K562 (cell line): ENCODE measurements at regions not wholly inside any gene's neighbourhood (a gene's known extent, or its start where the extent isn't known, plus 50 kb on each side); places are given as distances from the start of the nearest gene placed in this dataset.

Experiments
- ATAC-seq: fragments of 200-7000 bp; cut with Tn5 transposase; 3 replicates; pipeline ENCODE4 v1.9.1; 2020; ENCODE audit warnings: moderate library complexity
- BruUV-seq: library from RNA; stranded (reverse); fragments of 400-500 nt; replicated peaks from 2 replicates; lab custom pipeline; 2021; lab: Mats Ljungman, UMichigan
- CTCF ChIA-PET: fragments of 300-600 bp; formaldehyde crosslinking; extraction: SDS; loops from one replicate; lab custom pipeline; 2021; ENCODE audit warnings: low intra/inter-chr PET ratio; lab: Yijun Ruan, JAX
- POLR2A ChIA-PET: fragments of 300-600, 350-650 bp; sonication (Branson Sonifier 250); formaldehyde crosslinking; extraction: SDS; loops from one replicate; lab custom pipeline; 2021; ENCODE audit warnings: antibody characterized with exemption, inconsistent platforms; lab: Yijun Ruan, JAX
- DNase-seq, 4 experiments: peaks; one replicate each; pipeline versions ENCODE4 v3.0.0 to v3.0.0-alpha.2; 2011 to 2018; ENCODE audit warnings: low spot score in 3 of 4, mixed read lengths in 3 of 4; ENCODE audit errors: extremely low read depth in 1 of 4
- FAIRE-seq: peaks from 2 replicates; lab custom pipeline; 2011; peaks lifted over from hg19 to GRCh38; lab: Jason Lieb, UNC
- H2AFZ ChIP-seq: 2 replicates; pipeline ENCODE4 v1.6.0; 2011; ENCODE audit warnings: low read depth, low read length, control low read depth, inconsistent platforms
- H3K27ac ChIP-seq: fragments of 200-600 bp; 3 replicates; pipeline ENCODE4 v1.8.0; 2011; ENCODE audit warnings: low read depth, mild to moderate bottlenecking, control low read depth, inconsistent platforms, low read length, moderate library complexity, mixed read lengths; ENCODE audit errors: extremely low read depth
- H3K27me3 ChIP-seq, 2 experiments: fragments of 300-600 bp in 1 of 2; 2 replicates in 1 of 2; 3 replicates in 1 of 2; pipeline versions ENCODE4 v1.6.0 to v1.8.0; 2011; ENCODE audit warnings: inconsistent platforms in 2 of 2, low read length in 2 of 2, mild to moderate bottlenecking in 1 of 2, mixed read lengths in 1 of 2, moderate library complexity in 1 of 2; ENCODE audit not compliant: control insufficient read depth in 2 of 2, insufficient read depth in 2 of 2
- H3K36me3 ChIP-seq: fragments of 300-600 bp; 3 replicates; pipeline ENCODE4 v1.8.0; 2011; ENCODE audit warnings: mild to moderate bottlenecking, low read length, inconsistent platforms; ENCODE audit not compliant: control insufficient read depth, insufficient read depth
- H3K4me1 ChIP-seq, 2 experiments: fragments of 200-600 bp in 1 of 2; replicated peaks in 1 of 2; 2 replicates in 1 of 2; 3 replicates in 1 of 2; pipeline versions ENCODE4 v1.5.1 to v1.8.0; 2011; ENCODE audit warnings: inconsistent platforms in 2 of 2, low read length in 2 of 2, mild to moderate bottlenecking in 1 of 2, mixed read lengths in 1 of 2, moderate library complexity in 1 of 2; ENCODE audit not compliant: control insufficient read depth in 2 of 2, insufficient read depth in 2 of 2
- H3K4me2 ChIP-seq: 2 replicates; pipeline ENCODE4 v1.6.1; 2011; ENCODE audit warnings: low read length, control low read depth, inconsistent platforms, mixed read lengths; ENCODE audit not compliant: insufficient read depth
- H3K4me3 ChIP-seq: fragments of 200-600 bp; sonication (generic), shearing (Covaris generic); 2 replicates; pipeline ENCODE4 v1.5.1; 2016; ENCODE audit warnings: control low read depth, inconsistent platforms
- H3K79me2 ChIP-seq: fragments of 200-600 bp; 3 replicates; pipeline ENCODE4 v1.8.0; 2011; ENCODE audit warnings: low read length, inconsistent platforms; ENCODE audit not compliant: control insufficient read depth, insufficient read depth
- H3K9ac ChIP-seq, 2 experiments: 2 replicates each; pipeline versions ENCODE4 v1.6.0 to v1.6.1; 2011; ENCODE audit warnings: low read depth in 2 of 2, low read length in 2 of 2, control low read depth in 1 of 2, inconsistent platforms in 1 of 2, mild to moderate bottlenecking in 1 of 2, mixed read lengths in 1 of 2; ENCODE audit not compliant: insufficient read depth in 1 of 2
- H3K9me1 ChIP-seq: one replicate; pipeline ENCODE4 v1.6.0; 2011; ENCODE audit warnings: inconsistent platforms, mild to moderate bottlenecking, low read length, moderate library complexity; ENCODE audit not compliant: control insufficient read depth, insufficient read depth
- H3K9me3 ChIP-seq: replicated peaks from 2 replicates; pipeline ENCODE4 v1.5.1; 2011; ENCODE audit warnings: low read depth, low read length, inconsistent platforms; ENCODE audit not compliant: control insufficient read depth, insufficient read depth
- H4K20me1 ChIP-seq: replicated peaks from 2 replicates; pipeline ENCODE4 v1.6.1; 2011; ENCODE audit warnings: low read length, inconsistent platforms, mixed read lengths; ENCODE audit not compliant: control insufficient read depth, insufficient read depth
- AFF1 ChIP-seq, 2 experiments: fragments of 450-650 bp; IDR thresholded peaks; 2 replicates each; pipeline ENCODE4 v1.6.1; 2018; ENCODE audit warnings: mild to moderate bottlenecking in 2 of 2, low read depth in 1 of 2; ENCODE audit not compliant: partially characterized antibody in 2 of 2
- ASH1L ChIP-seq: fragments of 450-650 bp; IDR thresholded peaks from 2 replicates; pipeline ENCODE4 v1.6.1; 2018; ENCODE audit warnings: borderline replicate concordance, mild to moderate bottlenecking, low read depth; ENCODE audit not compliant: partially characterized antibody
- DACH1 ChIP-seq: fragments of 450-650 bp; IDR thresholded peaks from 2 replicates; pipeline ENCODE4 v1.6.1; 2018; ENCODE audit not compliant: partially characterized antibody
- DDX20 ChIP-seq: fragments of 450-650 bp; IDR thresholded peaks from 2 replicates; pipeline ENCODE4 v1.6.1; 2016; ENCODE audit warnings: missing genetic modification characterization, low read depth, mild to moderate bottlenecking, missing compliant biosample characterization, moderate library complexity
- EHMT2 ChIP-seq: fragments of 450-650 bp; IDR thresholded peaks from 2 replicates; pipeline ENCODE4 v1.6.1; 2018; ENCODE audit warnings: antibody characterized with exemption
- KAT2B ChIP-seq: IDR thresholded peaks from one replicate; pipeline ENCODE4 v1.6.1; 2012; ENCODE audit warnings: low read depth, mild to moderate bottlenecking, control low read depth, inconsistent platforms, low read length, moderate library complexity
- MAFK ChIP-seq: IDR thresholded peaks from 2 replicates; pipeline ENCODE4 v1.6.1; 2011; ENCODE audit warnings: low read length, improper control_type of control experiment
- MTA3 ChIP-seq: fragments of 450-650 bp; formaldehyde crosslinking; IDR thresholded peaks from 2 replicates; pipeline ENCODE4 v1.6.1; 2017; ENCODE audit warnings: mild to moderate bottlenecking, borderline replicate concordance
- MYNN ChIP-seq, 2 experiments: sonication (generic); formaldehyde crosslinking in 1 of 2; IDR thresholded peaks; 2 replicates each; pipeline versions ENCODE4 v1.5.0 to v1.6.1; 2016 to 2020; ENCODE audit warnings: antibody characterized with exemption in 1 of 2, missing genetic modification reagents in 1 of 2
- RBM14 ChIP-seq: fragments of 200-400 bp; formaldehyde crosslinking; IDR thresholded peaks from 2 replicates; pipeline ENCODE4 v1.6.1; 2018; ENCODE audit warnings: low read depth, mild to moderate bottlenecking, low read length, moderate library complexity, borderline replicate concordance; ENCODE audit not compliant: insufficient read depth
- TFAP4 ChIP-seq: sonication (generic); formaldehyde crosslinking; IDR thresholded peaks from 2 replicates; pipeline ENCODE4 v1.8.0; 2022; ENCODE audit warnings: missing genetic modification reagents, mild to moderate bottlenecking, moderate library complexity, borderline replicate concordance
- ZBTB2 ChIP-seq: fragments of 450-650 bp; IDR thresholded peaks from 2 replicates; pipeline ENCODE4 v1.6.1; 2016; ENCODE audit warnings: antibody characterized with exemption
- ZNF263 ChIP-seq: sonication (generic); formaldehyde crosslinking; IDR thresholded peaks from 2 replicates; pipeline ENCODE4 v1.8.0; 2022; ENCODE audit warnings: mild to moderate bottlenecking, missing genetic modification reagents, borderline replicate concordance
- ZNF274 ChIP-seq: IDR thresholded peaks from 2 replicates; pipeline ENCODE4 v1.6.1; 2011; ENCODE audit warnings: low read depth, mild to moderate bottlenecking, low read length, moderate library complexity, borderline replicate concordance
- ZNF696 ChIP-seq: fragments of 250-450 bp; sonication (Bioruptor Pico); conservative IDR thresholded peaks from 2 replicates; pipeline ENCODE4 v1.4.0; 2020; ENCODE audit warnings: mild to moderate bottlenecking, moderate library complexity
- WGBS: fragments of 100-300 bp; shearing (Covaris generic); methylation state at CpG from one replicate; pipeline ENCODE4 v1.1.6; 2016; ENCODE audit warnings: low coverage, mixed read lengths; ENCODE audit not compliant: insufficient coverage; ENCODE audit errors: missing lambda C conversion rate; 5-methylcytosine and 5-hydroxymethylcytosine counted together
- in situ Hi-C: fragments of 300-500 bp; cut with MboI; formaldehyde crosslinking; loops from 4 replicates; pipeline ENCODE4 v1.15.0; 2018; ENCODE audit warnings: inconsistent platforms, mixed read lengths
- intact Hi-C: fragments of 100-400 bp; cut with micrococcal nuclease; formaldehyde crosslinking; loops from 2 replicates; pipeline ENCODE4 v1.14.2; 2022

- ChIA-PET POLR2A (interaction anchor here (0.7 kb wide), 1 partner anchor 19 kb away, joined by 4 read pairs; no protein-coding TSS in a partner anchor), CTCF (no interaction called here)
- DNase-seq (no peak), FAIRE-seq (no peak), ATAC-seq (no peak)
- Histone ChIP-seq H4K20me1 (no peaks in the 10 kb centered on the region), H2AFZ (no peak overlapping the region), H3K9me1 (no peaks in the 10 kb centered on the region), H3K79me2 (no peaks in the 10 kb centered on the region), H3K36me3 (no peaks in the 10 kb centered on the region), H3K4me3 (no peak overlapping the region), H3K9ac (no peak overlapping the region), H3K4me2 (no peak overlapping the region), H3K9me3 (no peaks in the 10 kb centered on the region), H3K27ac (no peak overlapping the region), H3K27me3 (no peaks in the 10 kb centered on the region; a peak in 1 of 5 replicates), H3K4me1 (no peaks in the 10 kb centered on the region)
- BruUV-seq, result no TSS peak
- intact Hi-C loops (no loop called here), in situ Hi-C loops (no loop called here)
- whole genome bisulfite sequencing, result under 1% methylated on average over 16 of the region's 16 CpGs
- no peak for TF ChIP-seq EHMT2
- no peak for TF ChIP-seq DDX20 (tag)
- no peak for TF ChIP-seq MYNN (IDR thresholded peaks at IDR 0.05)
- no peak for TF ChIP-seq MYNN (CRISPR knock-in tag; IDR thresholded peaks at IDR 0.05)
- no peak for TF ChIP-seq ZNF274
- TF ChIP-seq RBM14, result no peak
- TF ChIP-seq AFF1 (IDR thresholded peaks at IDR 0.05; ENCODE audit: low read depth in 1 of 2, partially characterized antibody in 2 of 2), result no peak
- no peak for TF ChIP-seq TFAP4
- no peak for TF ChIP-seq MAFK
- no peak for TF ChIP-seq DACH1
- no peak for TF ChIP-seq ZNF263 (CRISPR knock-in tag)
- TF ChIP-seq MTA3, result no peak
- no peak for TF ChIP-seq KAT2B
- TF ChIP-seq ASH1L, result no peak
- TF ChIP-seq ZBTB2, result no peak
- TF ChIP-seq ZNF696 (CRISPR knock-in tag), result no peak
Measured at GRCh38 chr2:67260343-67261277, 136.5 kb upstream of the ETAA1 start.
